Adrenal gland (tissue), 9 donors: ENCODE measurements at regions not wholly inside any gene's neighbourhood (a gene's known extent, or its start where the extent isn't known, plus 50 kb on each side); places are given as distances from the start of the nearest gene placed in this dataset.
A peak's percentile ranks its signal among the peaks of the same experiment; 100 is the strongest.

Experiments used
- DNase-seq, 7 donors: peaks; one replicate each; pipeline ENCODE4 v3.0.0-alpha.2; 2019 to 2020
- H3K27ac ChIP-seq, 5 donors: fragments of 200-600 bp; sonication (generic) in 4 of 5; 1 replicate in 3 of 5; 2 replicates in 2 of 5; pipeline versions ENCODE4 v1.5.1 to v1.8.0; 2016 to 2020; ENCODE audit warnings: mild to moderate bottlenecking in 1 of 5
- H3K27me3 ChIP-seq: fragments of 200-600 bp; 2 replicates; pipeline ENCODE4 v1.8.0; 2021
- H3K36me3 ChIP-seq, 2 donors: fragments of 200-600 bp; replicated peaks in 1 of 2; 1 replicate in 1 of 2; 2 replicates in 1 of 2; pipeline versions ENCODE4 v1.5.1 to v1.8.0; 2018 to 2022
- H3K4me1 ChIP-seq, 2 donors: fragments of 200-600 bp; replicated peaks in 1 of 2; 1 replicate in 1 of 2; 2 replicates in 1 of 2; pipeline versions ENCODE4 v1.5.1 to v1.8.0; 2018 to 2021
- H3K4me3 ChIP-seq, 4 donors: fragments of 200-600 bp; sonication (generic) in 3 of 4; one replicate each; pipeline ENCODE4 v1.5.1; 2016 to 2018
- H3K9me3 ChIP-seq, 3 donors: fragments of 200-600 bp; sonication (generic) in 1 of 3; replicated peaks in 1 of 3; 1 replicate in 2 of 3; 2 replicates in 1 of 3; pipeline versions ENCODE4 v1.5.1 to v1.8.0; 2016 to 2021
- CTCF ChIP-seq, 6 experiments: fragments of 450-650 bp in 4 of 6; fragments of 200-600 bp in 2 of 6; sonication (generic) in 1 of 6; IDR thresholded peaks; 1 replicate in 5 of 6; 2 replicates in 1 of 6; pipeline versions ENCODE4 v1.5.1 to v1.8.0; 2016 to 2021; ENCODE audit warnings: antibody characterized with exemption in 6 of 6, mild to moderate bottlenecking in 2 of 6, moderate library complexity in 1 of 6
- POLR2A ChIP-seq, 2 donors: fragments of 450-650 bp; IDR thresholded peaks; one replicate each; pipeline ENCODE4 v1.6.1; 2017; ENCODE audit warnings: antibody characterized with exemption in 2 of 2, mild to moderate bottlenecking in 2 of 2, moderate library complexity in 1 of 2
- WGBS, 4 donors: extraction: QIAGEN DNeasy Blood & Tissue Kit in 2 of 4; methylation state at CpG; one replicate each; pipeline versions ENCODE4 v1.1.5 to v1.1.7; 2013 to 2017; 5-methylcytosine and 5-hydroxymethylcytosine counted together
- intact Hi-C, 2 donors: fragments of 100-400 bp; cut with DNase I; formaldehyde crosslinking; loops; one replicate each; pipeline versions ENCODE4 v1.14.1 to v1.15.0; 2022 to 2023
- donor health status: healthy with polysubstance abuse.
- donor health status: Bipolar disorder and iron deficiency.
- donor health status: DM: yes; HTN: yes; CAD: no.
- donor health status: DM: no; HTN: no; CAD: no.
- donor health status: DM: no; HTN: no; CAD: no.

- Histone ChIP-seq H3K4me3 (no peak overlapping the region), H3K4me1 (peaks cover 0 to 6% of the 10 kb centered on the region in 2 donors), H3K27ac (no peak overlapping the region), H3K9me3 (no peaks in the 10 kb centered on the region), H3K36me3 (no peaks in the 10 kb centered on the region), H3K27me3 (peaks cover 11% of the 10 kb centered on the region)
- no peak for TF ChIP-seq CTCF (IDR thresholded peaks at IDR 0.05)
- TF ChIP-seq POLR2A (IDR thresholded peaks at IDR 0.05) = no peak
- intact Hi-C loops = loop anchor here in 1 of 2 donors (10.0 kb wide), 1 partner anchor 260 kb away; no protein-coding TSS in a partner anchor
- 40 to 62% (median 55%) methylated on average over 4 to 5 of the region's 5 CpGs for WGBS, 4 donors
- peak in 1 of 7 donors; percentile 31 for DNase-seq
Measured at GRCh38 chrX:45774961-45775360, 574.3 kb upstream of the DIPK2B start.

- H3K4me3 ChIP-seq = no peak overlapping the region
- DNase-seq = no peak
- peaks cover 0 to 6% of the 10 kb centered on the region in 2 donors for H3K4me1 ChIP-seq
- intact Hi-C loops = loop anchor here in 1 of 2 donors (10.0 kb wide), 1 partner anchor 259 kb away; no protein-coding TSS in a partner anchor
- TF ChIP-seq POLR2A (IDR thresholded peaks at IDR 0.05) (no peak), CTCF (IDR thresholded peaks at IDR 0.05) (no peak)
- 66 to 96% (median 82%) methylated on average over 4 of the region's 4 CpGs for WGBS, 4 donors
- H3K9me3 ChIP-seq = no peaks in the 10 kb centered on the region
- H3K27me3 ChIP-seq = peaks cover 11% of the 10 kb centered on the region
- H3K27ac ChIP-seq = no peak overlapping the region
- H3K36me3 ChIP-seq = no peaks in the 10 kb centered on the region
Measured at GRCh38 chrX:45773572-45773971, 572.9 kb upstream of the DIPK2B start.

GRCh38 chrX:45771560-45772340 is 571.1 kb upstream of the DIPK2B start:
- H3K36me3 ChIP-seq = no peaks in the 10 kb centered on the region
- intact Hi-C loops = loop anchor here in 1 of 2 donors (10.0 kb wide), 1 partner anchor 257 kb away; no protein-coding TSS in a partner anchor
- H3K27me3 ChIP-seq = peaks cover 3% of the 10 kb centered on the region
- H3K4me3 ChIP-seq = no peak overlapping the region
- WGBS, 4 donors = 41 to 58% (median 50%) methylated on average over 6 to 7 of the region's 7 CpGs
- H3K9me3 ChIP-seq = no peaks in the 10 kb centered on the region
- peaks cover 0 to 6% of the 10 kb centered on the region in 2 donors for H3K4me1 ChIP-seq
- peak in 4 of 7 donors; percentile 28 to 53 (median 30) for DNase-seq
- H3K27ac ChIP-seq = peak overlapping the region in 2 of 5 donors; percentile 33 to 63
- no peak for TF ChIP-seq CTCF (IDR thresholded peaks at IDR 0.05)
- no peak for TF ChIP-seq POLR2A (IDR thresholded peaks at IDR 0.05)

- no peaks in the 10 kb centered on the region for H3K36me3 ChIP-seq
- intact Hi-C loops = loop anchor here in 1 of 2 donors (10.0 kb wide), 1 partner anchor 256 kb away; no protein-coding TSS in a partner anchor
- no peak for DNase-seq
- H3K4me3 ChIP-seq = no peak overlapping the region
- 40 to 55% (median 47%) methylated on average over 4 to 6 of the region's 6 CpGs for WGBS, 4 donors
- no peaks in the 10 kb centered on the region for H3K9me3 ChIP-seq
- H3K4me1 ChIP-seq = peaks cover 0 to 6% of the 10 kb centered on the region in 2 donors
- TF ChIP-seq POLR2A (IDR thresholded peaks at IDR 0.05) (no peak), CTCF (IDR thresholded peaks at IDR 0.05) (no peak)
- peaks cover 3% of the 10 kb centered on the region for H3K27me3 ChIP-seq
- H3K27ac ChIP-seq = peak overlapping the region in 1 of 5 donors; percentile 63
Measured at GRCh38 chrX:45771114-45771513, 570.4 kb upstream of the DIPK2B start.
